T-helper 1 cell treated with Interleukin-12 subunit alpha and Interleukin-12 subunit beta and Interleukin-4 antibody, amounts not matched to agents 30 ng/mL and 1 ng/mL, for 36 hours (primary cell): ENCODE measurements at regions not wholly inside any gene's neighbourhood (a gene's known extent, or its start where the extent isn't known, plus 50 kb on each side); places are given as distances from the start of the nearest gene placed in this dataset.

Experiments used
- intact Hi-C: fragments of 100-400 bp; cut with micrococcal nuclease; formaldehyde crosslinking; loops from one replicate; pipeline ENCODE4 v1.15.1; 2024

DNA sequence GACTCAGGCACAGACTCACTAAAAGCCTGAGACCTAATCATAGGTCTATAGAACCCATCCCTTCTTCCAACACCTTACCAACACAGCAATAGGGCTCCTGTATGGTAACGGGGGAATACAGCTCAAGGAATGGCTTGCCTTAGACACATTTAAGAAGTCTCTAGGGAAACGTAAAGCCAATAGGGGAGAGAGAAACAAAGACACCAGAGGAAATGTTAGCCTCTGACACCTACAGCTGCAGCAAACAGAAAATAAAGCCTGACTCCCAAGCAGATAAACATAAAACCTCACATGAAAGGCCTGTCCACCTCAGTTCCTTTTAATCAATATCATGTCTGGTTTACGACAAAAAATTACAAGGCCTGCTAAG is 51.1 kb upstream of the NCOA1 start:
- intact Hi-C loops, result no loop called here

DNA sequence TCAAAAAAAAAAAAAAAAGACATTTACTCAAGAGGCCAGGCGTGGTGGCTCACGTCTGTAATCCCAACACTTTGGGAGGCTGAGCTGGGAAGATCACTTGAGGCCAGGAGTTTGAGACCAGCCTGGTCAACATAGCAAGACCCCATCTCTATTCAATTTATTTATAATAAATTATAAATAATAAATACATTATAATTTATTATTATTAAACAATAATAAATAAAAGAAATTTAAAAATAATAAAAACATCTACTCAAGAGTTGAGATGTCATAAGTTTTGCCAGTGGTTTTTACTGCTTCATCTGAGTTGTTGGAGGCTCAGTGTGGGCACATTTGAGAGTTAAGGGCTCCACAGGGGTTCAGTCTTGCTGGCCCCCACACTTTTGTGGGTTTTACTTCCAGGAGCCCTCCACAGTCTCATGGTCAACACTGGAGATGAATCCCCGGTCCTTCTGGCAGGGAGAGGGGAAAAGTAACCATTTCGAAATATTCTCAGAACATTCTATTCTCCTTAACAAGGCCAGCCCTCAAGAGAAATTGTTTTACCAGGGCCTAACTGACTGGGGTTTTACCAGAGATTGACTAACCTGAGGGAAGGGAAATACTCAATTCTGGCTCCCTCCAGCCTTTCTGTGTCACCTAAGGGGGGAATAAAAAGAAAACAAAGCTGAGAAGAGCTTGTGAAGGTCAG is 51.6 kb upstream of the NCOA1 start:
- intact Hi-C loops, result no loop called here

DNA sequence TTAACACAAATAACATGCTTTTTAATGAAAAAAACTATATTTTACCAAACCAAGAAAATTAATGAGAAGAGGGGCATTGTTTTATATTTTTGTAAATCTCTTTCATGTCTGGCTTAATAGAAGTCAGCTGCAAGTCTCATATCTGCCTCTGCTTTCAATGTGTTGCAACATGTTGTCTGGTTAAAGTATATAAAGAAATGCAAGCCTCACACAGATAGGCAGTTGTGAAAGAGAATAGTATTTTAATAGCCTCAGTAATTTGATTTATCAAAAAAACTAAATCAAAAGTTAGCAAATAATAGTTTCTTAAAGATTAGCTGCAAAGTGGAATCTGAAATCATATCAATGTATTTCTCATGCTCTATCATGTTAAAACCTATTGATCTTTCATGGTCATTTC is 52.9 kb upstream of the NCOA1 start:
- intact Hi-C loops, result no loop called here

DNA sequence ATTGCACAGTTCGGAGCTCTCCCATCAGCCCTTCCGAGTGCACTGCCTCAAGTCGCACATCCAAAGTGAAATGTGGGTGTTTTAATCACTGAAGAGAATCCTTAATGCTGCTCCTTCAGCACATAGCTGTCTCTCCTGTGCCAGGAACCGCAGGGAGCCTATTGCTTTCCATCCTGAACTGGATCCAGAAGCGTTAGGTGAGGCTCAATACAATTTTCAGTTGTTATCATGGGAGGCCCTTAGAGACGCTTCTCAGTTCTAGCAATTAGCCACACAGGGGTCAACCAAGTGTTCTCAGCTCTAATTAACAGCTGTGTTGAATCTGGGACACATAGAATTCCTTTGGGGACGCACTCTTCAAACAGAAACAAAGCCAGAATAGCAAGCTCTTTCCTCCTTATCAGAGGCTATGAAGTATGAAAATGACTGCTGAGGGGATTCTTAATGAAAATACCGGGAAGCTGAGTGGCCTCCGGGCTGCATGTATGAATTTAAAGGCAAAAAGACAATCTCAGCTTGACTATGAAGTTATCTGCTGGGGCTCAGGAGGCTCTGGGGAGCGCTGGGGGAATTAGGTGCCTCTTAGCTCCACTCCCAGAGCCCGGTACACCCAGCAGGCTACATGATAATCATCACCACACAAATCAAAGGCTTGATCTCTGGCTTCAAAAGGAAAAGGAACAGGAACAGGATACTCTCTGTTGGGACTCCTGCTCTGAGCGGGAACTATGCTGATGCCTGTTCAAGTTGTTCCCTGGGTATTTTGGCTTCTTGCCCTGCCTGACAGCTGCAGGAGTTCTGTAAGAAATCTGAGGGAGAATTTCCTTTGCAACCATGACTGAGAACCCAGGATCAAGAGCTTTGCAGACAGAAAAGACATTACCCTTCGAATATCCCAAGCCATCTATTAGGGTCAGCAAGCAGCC is 55.4 kb upstream of the NCOA1 start:
- intact Hi-C loops, result no loop called here

DNA sequence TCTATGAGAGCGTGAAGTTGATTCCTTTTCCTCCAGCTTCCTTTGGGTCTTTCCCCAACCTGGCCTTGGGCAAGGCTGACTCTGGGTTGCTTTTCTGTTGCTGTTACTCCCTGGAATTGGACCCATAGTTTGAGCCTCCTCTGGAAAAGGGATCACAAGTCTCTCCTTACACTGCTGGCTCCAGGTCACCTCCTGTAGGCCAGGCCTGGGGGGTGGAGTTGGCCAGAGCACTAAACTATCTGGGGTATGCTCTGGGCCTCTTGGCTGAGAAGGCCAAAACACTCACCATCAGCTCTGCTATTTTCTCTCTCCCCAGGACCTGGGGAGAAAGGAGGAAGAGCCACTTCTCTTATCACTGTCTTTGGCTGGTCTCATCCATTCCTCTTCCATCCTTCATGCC is 56.5 kb upstream of the NCOA1 start:
- intact Hi-C loops, result no loop called here

DNA sequence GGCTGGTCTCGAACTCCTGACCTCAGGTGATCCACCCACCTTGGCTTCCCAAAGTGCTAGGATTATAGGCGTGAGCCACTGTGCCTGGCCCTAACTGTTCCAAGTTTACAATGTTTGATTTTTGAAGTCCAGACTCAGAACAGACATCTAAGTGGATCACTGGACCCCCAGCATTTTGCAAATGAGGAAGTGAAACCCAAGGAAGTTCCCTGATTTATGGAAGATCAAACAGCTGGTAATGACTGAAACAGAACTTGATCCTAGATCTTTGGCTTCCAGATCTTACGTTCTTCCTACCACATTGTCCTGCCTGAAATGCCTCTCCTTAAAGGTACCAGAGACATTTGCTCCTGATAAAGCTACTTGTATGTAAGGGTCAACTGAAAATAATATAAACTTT is 58.3 kb upstream of the NCOA1 start:
- intact Hi-C loops, result no loop called here

DNA sequence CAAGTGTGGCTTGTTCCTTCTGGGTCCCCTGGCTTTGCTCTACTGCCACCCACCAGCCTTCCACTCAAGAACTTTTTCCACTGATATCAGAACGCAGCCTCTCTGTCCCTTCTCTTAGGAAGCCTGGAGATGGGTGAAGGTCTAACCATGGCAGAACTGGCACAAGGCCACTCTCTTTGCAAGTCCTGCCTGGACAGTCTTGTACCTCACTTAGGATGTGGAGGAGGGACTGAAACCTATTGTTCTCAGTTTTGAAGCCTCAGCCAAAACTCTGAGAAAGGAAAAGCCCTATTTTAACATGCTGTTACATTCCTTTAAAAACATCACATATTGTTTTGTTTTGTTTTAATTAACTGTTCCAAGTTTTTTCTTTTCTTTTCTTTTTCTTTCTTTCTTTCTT is 58.9 kb upstream of the NCOA1 start:
- intact Hi-C loops, result no loop called here

DNA sequence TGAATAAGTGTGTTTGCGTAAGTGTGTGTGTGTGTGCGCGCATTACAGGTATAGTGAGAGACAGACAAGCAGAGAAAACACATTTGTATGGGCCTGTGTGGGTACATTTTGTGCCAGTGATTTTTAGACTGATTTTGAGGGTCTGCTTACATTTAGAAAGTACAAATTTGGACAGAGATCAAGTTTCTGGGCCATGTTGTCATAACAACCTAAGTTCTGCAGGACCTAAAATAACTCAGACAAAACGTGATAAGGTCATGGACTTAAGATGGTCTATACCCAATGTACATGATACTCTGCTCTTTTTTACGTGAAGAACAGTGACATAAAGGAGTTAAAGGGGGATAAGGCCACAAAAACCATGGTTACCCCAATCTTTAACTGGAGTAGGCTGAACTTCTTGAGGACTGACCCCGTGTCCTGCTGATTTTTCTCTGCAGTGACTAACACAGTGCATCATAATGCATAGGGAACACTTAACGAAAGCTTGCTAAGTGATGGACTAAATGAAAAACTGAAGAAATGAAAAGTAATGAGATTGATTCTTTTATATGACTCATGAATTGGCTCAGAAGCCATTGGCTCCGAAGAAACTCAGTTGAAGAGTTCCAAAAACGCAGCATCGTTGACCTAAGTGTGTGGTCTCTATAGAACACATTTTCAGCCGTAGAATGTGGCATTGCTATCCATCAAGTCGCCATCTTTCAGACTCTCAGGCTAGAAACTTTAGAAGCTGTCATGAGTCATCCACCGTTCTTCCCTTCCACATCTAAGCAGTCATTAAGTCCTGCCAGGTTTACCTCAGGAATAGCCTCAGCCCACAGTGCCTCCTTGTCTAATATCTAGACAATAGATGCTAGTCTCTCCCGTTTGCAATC is 61.6 kb upstream of the NCOA1 start:
- intact Hi-C loops, result no loop called here

DNA sequence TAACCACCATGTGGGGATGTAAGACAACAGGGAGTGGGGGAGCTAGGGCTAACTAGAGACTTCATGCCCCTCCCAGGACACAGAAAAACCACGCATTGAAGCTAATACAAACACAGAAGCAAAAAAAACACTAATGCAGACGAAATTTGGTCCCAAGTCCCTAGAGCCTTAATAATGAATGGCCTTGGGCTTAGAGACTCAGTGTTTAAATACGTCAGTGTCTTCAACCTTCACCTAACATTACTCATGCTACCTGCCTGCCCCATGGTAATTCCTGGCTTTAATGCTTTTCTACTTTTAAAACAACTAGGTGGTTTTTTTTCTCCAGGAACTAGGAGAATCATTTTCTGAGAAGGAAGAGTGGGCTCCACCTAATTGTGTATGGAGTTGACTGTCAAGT is 64.1 kb upstream of the ITSN2 start:
- intact Hi-C loops, result no loop called here

DNA sequence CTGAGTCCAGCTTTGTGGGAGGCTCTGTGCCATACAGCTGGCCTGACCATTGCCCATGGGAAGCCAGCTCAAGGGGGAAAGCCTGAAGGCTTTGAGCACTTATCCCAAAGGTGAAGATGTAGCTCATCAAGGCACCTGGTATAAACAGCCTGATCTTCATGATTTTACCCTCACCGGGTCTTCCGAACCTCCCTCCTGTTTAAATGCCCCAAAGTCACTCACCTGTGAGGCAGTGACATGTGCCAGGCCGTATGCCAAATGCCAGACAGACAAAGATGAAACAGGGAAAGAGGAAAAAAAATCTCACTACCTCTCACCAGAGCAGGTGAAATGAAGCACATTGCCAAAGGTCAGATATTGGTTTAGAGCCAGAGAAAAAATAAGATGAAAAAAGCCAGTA is 62.8 kb upstream of the ITSN2 start:
- intact Hi-C loops, result no loop called here

DNA sequence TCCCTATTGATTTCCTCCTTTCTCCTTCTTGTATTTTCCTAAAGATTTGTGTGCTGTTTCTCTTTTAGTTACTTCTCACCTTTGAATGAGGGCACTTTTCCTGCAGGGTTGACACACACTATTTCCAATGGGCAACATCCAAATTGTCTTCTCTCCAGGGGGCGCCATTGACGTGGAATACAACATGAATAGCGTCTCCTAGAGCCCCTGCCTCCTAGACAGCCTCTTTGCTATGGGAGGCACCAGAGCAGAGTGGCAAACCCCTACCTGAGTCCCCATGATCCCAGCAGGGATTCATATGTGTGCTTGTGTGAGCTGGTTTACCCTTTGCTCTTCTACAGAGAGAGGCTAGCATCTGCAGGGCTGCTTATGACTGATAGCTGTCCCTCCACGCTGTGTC is 61.3 kb upstream of the ITSN2 start:
- intact Hi-C loops, result loop anchor here (1.0 to 2.0 kb wide), 2 partner anchors 69 to 406 kb away; partner anchors contain the start of gene NCOA1

DNA sequence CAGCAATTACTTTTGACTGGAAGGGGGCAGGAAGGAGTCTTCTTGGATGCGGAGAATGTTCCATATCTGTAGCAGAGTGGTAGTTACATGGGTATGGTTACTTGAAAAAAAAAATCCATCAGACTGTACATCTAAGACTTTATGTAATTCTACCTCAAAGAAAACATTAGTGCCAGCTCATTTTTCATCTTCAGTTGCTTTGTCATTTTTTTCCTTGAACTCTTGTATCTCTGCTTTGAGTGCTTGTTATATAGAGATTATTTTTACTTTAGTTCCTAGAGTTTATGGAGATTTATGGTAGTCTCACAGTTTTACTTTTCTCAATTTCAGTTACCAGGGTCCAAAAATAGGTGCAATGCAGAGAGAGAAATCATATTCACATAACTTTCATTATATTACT is 60.0 kb upstream of the ITSN2 start:
- intact Hi-C loops, result loop anchor here (2.0 kb wide), 1 partner anchor 70 kb away; the partner anchor contains the start of gene NCOA1

DNA sequence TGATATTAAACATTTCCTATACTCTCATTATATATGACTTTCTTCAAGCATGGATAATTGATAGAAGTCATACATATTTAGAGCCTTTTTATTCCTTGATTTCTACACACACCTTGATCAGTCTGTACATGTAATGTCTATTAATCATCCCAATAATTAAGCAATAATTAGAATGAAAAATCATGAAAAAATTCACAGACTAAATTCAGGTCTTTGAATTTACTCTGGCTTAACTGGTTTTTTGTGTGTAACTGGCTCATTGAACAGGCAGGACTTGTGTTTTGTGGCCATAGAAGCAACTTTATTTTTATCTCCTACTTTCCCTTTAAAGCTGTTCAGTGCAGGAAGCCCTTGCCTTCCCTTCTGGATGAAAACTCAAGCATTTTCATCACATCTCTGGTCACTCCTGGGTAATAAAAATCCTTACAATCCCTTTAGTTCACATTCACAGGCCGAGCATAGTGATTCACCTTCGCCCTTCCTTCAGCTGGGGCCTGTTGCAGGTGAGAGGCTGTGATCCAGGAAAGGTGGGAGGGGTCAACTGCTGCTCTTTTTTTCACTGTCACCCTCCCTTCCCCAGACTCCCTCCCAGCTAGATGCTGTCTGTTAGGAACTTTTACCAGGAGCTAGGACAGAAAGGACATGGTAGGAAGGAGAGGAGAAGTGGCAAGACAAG is 58.0 kb upstream of the ITSN2 start:
- intact Hi-C loops, result loop anchor here (10.0 kb wide), 1 partner anchor 156 kb away; no protein-coding TSS in a partner anchor

DNA sequence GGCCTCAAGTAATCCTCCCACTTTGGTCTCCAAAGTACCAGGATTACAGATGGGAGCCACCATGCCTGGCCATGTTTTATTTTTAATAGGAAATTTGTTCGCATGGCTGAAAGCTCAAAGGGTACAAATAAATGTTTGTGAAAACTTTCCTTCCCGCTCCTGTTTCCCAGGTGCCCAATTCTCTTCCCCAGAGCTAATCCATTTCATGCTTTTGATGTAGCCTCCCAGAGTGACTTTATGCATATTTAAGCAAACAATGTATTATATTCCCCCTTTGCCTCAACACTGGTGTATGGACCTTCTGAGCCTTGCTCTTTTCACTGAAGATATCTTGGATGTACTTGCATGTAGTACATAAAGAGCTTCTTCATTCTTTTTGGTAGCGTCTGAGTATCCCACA is 52.5 kb upstream of the ITSN2 start:
- intact Hi-C loops, result loop anchor here (5.0 to 10.0 kb wide), 2 partner anchors 162 to 504 kb away; no protein-coding TSS in a partner anchor

DNA sequence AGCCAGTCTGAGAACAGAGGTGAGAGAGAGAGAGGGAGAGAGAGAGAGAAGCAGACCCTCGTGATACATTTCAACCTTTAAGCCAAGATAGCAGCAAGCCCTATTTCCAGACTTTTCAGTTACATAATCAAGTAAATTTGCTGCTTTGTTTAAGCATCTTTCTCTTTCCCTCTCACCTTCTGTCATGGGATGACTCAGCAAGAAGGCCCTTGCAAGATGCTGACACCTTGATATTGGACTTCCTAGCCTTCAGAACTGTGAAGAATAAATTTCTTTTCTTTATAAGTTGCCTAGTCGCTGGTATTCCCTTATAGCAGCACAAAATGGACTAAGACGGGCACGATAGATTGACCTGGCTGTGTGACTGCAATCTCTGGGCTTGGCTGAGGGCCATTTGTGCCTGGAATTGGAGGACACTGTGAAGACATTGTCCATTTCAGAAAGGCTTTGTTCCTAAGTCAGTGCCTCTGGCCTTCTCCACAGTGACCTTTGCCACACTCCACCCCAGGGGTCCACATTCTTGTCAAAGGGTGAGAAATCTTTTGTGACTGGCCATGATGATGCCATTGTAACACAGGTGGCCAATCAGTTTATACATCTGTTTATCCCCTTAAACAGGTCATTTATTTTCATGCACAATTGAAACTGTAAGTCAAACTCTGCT is 51.3 kb upstream of the ITSN2 start:
- intact Hi-C loops, result loop anchor here (2.0 to 10.0 kb wide), 3 partner anchors 79 to 506 kb away; partner anchors contain the start of gene NCOA1

DNA sequence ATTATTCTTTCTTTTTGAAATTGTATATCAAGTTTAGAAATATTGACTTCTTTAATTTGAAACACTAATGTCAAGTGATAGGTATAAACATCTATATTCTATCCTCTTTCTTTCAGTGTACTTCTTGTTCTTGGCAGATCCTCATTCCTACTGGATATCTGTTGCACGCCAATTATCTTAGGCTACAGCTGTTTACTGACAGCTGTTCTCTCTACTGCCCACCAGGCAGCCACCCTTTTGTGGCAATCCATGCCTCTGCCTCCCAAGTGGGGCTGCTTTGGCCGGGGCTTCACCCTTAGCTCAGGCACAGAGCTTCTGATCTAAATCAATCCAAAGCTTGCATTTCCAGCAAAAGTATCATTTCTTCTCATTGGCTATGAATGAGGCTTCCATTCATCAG is 50.6 kb upstream of the ITSN2 start:
- intact Hi-C loops, result loop anchor here (1.0 to 10.0 kb wide), 9 partner anchors 80 to 785 kb away; partner anchors contain the start of genes CENPO, NCOA1 and PTRHD1

DNA sequence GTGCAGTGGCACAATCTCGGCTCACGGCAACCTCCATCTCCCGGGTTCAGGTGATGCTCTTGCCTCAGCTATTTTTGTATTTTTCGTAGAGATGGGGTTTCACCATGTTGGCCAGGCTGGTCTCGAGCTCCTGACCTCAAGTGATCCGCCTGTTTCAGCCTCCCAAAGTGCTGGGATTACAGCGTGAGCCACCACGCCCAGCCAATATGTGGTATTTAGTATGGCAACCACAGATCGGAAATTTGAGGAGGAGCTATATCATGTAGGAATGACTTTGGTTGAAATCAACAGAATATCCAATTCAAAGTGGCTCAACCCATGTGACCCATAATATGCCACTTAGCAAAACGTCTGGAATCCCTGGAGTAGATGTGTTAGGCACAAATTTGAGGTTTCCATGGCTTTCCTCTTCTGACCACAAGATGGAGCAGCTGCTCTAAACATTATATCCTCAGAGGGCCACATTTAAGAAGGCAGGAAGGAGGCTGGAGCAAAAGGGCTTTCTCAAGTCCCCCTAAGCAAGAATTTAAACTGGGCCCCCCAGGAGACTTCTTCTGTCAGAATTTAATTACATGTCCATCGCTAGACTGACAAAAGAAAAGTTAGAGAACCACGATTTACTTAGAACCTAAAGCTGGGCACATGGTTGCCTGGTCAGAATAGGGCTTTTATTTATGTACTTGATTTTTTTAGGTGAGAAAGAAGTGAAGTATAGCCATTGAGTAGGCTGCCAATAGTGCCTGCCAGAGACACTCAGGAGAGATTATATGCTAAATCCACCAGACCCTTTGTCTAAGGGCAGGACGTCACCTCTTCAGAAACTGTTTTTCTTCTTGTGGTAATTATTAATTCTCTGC is 49.6 kb upstream of the ITSN2 start:
- intact Hi-C loops, result loop anchor here (1.0 to 10.0 kb wide), 9 partner anchors 81 to 786 kb away; partner anchors contain the start of genes CENPO, NCOA1 and PTRHD1
